Natural killer cell (primary cell): ENCODE measurements at regions not wholly inside any gene's neighbourhood (a gene's known extent, or its start where the extent isn't known, plus 50 kb on each side); places are given as distances from the start of the nearest gene placed in this dataset.

Experiments
- ATAC-seq, 3 donors: fragments of 150-1000 bp in 2 of 3; fragments of 200-7000 bp in 1 of 3; cut with Tn5 transposase; 1 replicate in 1 of 3; 2 replicates in 2 of 3; pipeline ENCODE4 v1.10.0; 2021; ENCODE audit warnings: mild to moderate bottlenecking in 2 of 3, moderate library complexity in 2 of 3
- DNase-seq, 2 donors: peaks; one replicate each; pipeline versions ENCODE4 v3.0.0 to v3.0.0-alpha.2; 2013 to 2021; ENCODE audit warnings: mixed read lengths in 1 of 2
- H3K27ac ChIP-seq: one replicate; pipeline ENCODE4 v1.5.1; 2013; ENCODE audit warnings: mild to moderate bottlenecking, low read length
- H3K27me3 ChIP-seq: one replicate; pipeline ENCODE4 v1.6.1; 2013; ENCODE audit warnings: low read length; ENCODE audit not compliant: control insufficient read depth, insufficient read depth
- H3K36me3 ChIP-seq: one replicate; pipeline ENCODE4 v1.6.1; 2013; ENCODE audit warnings: low read length; ENCODE audit not compliant: control insufficient read depth, insufficient read depth
- H3K4me1 ChIP-seq: one replicate; pipeline ENCODE4 v1.6.1; 2013; ENCODE audit warnings: low read length; ENCODE audit not compliant: control insufficient read depth, insufficient read depth
- H3K4me3 ChIP-seq: one replicate; pipeline ENCODE4 v1.5.1; 2013; ENCODE audit warnings: low read length
- H3K9me3 ChIP-seq: one replicate; pipeline ENCODE4 v1.6.1; 2013; ENCODE audit warnings: low read length; ENCODE audit not compliant: control insufficient read depth, insufficient read depth
- H3K27ac Mint-ChIP-seq, 2 donors: one replicate each; pipeline ENCODE4 v1.8.0; 2022; ENCODE audit warnings: mild to moderate bottlenecking in 2 of 2, mixed read lengths in 2 of 2, moderate library complexity in 1 of 2
- H3K27me3 Mint-ChIP-seq, 2 donors: one replicate each; pipeline ENCODE4 v1.8.0; 2022; ENCODE audit warnings: low read depth in 2 of 2, mixed read lengths in 2 of 2
- H3K36me3 Mint-ChIP-seq: one replicate; pipeline ENCODE4 v1.8.0; 2022; ENCODE audit warnings: mixed read lengths
- H3K4me1 Mint-ChIP-seq, 2 donors: one replicate each; pipeline ENCODE4 v1.8.0; 2022; ENCODE audit warnings: mixed read lengths in 2 of 2
- H3K4me3 Mint-ChIP-seq: one replicate; pipeline ENCODE4 v1.8.0; 2022; ENCODE audit warnings: mild to moderate bottlenecking, moderate library complexity, mixed read lengths
- H3K9me3 Mint-ChIP-seq, 2 donors: one replicate each; pipeline ENCODE4 v1.8.0; 2022; ENCODE audit warnings: mixed read lengths in 2 of 2
- CTCF ChIP-seq: fragments of 200-600 bp; IDR thresholded peaks from one replicate; pipeline ENCODE4 v1.8.0; 2022; ENCODE audit warnings: antibody characterized with exemption
- WGBS: methylation state at CpG from one replicate; pipeline ENCODE4 v1.1.7; 2013; ENCODE audit warnings: missing lambda C conversion rate; ENCODE audit not compliant: insufficient coverage; 5-methylcytosine and 5-hydroxymethylcytosine counted together
- intact Hi-C: fragments of 100-400 bp; cut with micrococcal nuclease; formaldehyde crosslinking; loops from one replicate; pipeline ENCODE4 v1.14.2; 2022

GRCh38 chr6:11902527-11902926, 109.6 kb upstream of the HIVEP1 start:
- Mint-ChIP-seq H3K27me3 (peaks cover 16 to 31% of the 10 kb centered on the region in 2 donors), H3K4me3 (no peak overlapping the region), H3K27ac (no peak overlapping the region), H3K9me3 (no peaks in the 10 kb centered on the region), H3K4me1 (peaks cover 7 to 8% of the 10 kb centered on the region in 2 donors), H3K36me3 (no peaks in the 10 kb centered on the region)
- no peak for TF ChIP-seq CTCF
- Histone ChIP-seq H3K9me3 (no peaks in the 10 kb centered on the region), H3K36me3 (no peaks in the 10 kb centered on the region), H3K4me1 (no peaks in the 10 kb centered on the region), H3K27ac (no peak overlapping the region), H3K27me3 (no peaks in the 10 kb centered on the region), H3K4me3 (no peak overlapping the region)
- DNase-seq, result no peak
- WGBS, result 93% methylated on average over 2 of the region's 2 CpGs
- intact Hi-C loops, result no loop called here
- ATAC-seq, result no peak

- intact Hi-C loops, result no loop called here
- WGBS, result 71% methylated on average over 14 of the region's 14 CpGs
- Histone ChIP-seq H3K27ac (no peak overlapping the region), H3K9me3 (no peaks in the 10 kb centered on the region), H3K4me3 (no peak overlapping the region), H3K36me3 (no peaks in the 10 kb centered on the region), H3K27me3 (no peaks in the 10 kb centered on the region), H3K4me1 (no peaks in the 10 kb centered on the region)
- DNase-seq, result peak in 1 of 2 donors; percentile 27
- peaks cover 16 to 34% of the 10 kb centered on the region in 2 donors for H3K27me3 Mint-ChIP-seq
- peaks cover 7 to 8% of the 10 kb centered on the region in 2 donors for H3K4me1 Mint-ChIP-seq
- H3K9me3 Mint-ChIP-seq, result no peaks in the 10 kb centered on the region
- no peak for ATAC-seq
- H3K27ac Mint-ChIP-seq, result no peak overlapping the region
- H3K36me3 Mint-ChIP-seq, result no peaks in the 10 kb centered on the region
- no peak for TF ChIP-seq CTCF
- H3K4me3 Mint-ChIP-seq, result no peak overlapping the region
Measured at GRCh38 chr6:11900662-11901598, 111.2 kb upstream of the HIVEP1 start.

- intact Hi-C loops, result no loop called here
- Histone ChIP-seq H3K27ac (no peak overlapping the region), H3K4me1 (no peaks in the 10 kb centered on the region), H3K9me3 (no peaks in the 10 kb centered on the region), H3K4me3 (no peak overlapping the region), H3K36me3 (no peaks in the 10 kb centered on the region), H3K27me3 (no peaks in the 10 kb centered on the region)
- ATAC-seq, result no peak
- WGBS, result 100% methylated on average over 1 of the region's 1 CpG
- Mint-ChIP-seq H3K9me3 (no peaks in the 10 kb centered on the region), H3K4me1 (peaks cover 7 to 8% of the 10 kb centered on the region in 2 donors), H3K27ac (no peak overlapping the region), H3K36me3 (no peaks in the 10 kb centered on the region), H3K4me3 (no peak overlapping the region), H3K27me3 (peaks cover 16 to 37% of the 10 kb centered on the region in 2 donors)
- DNase-seq, result no peak
- TF ChIP-seq CTCF, result no peak
Measured at GRCh38 chr6:11899645-11900044, 112.5 kb upstream of the HIVEP1 start.
